ENCODE measurements at regions not wholly inside any gene's neighbourhood (a gene's known extent, or its start where the extent isn't known, plus 50 kb on each side); places are given as distances from the start of the nearest gene placed in this dataset.

DNA sequence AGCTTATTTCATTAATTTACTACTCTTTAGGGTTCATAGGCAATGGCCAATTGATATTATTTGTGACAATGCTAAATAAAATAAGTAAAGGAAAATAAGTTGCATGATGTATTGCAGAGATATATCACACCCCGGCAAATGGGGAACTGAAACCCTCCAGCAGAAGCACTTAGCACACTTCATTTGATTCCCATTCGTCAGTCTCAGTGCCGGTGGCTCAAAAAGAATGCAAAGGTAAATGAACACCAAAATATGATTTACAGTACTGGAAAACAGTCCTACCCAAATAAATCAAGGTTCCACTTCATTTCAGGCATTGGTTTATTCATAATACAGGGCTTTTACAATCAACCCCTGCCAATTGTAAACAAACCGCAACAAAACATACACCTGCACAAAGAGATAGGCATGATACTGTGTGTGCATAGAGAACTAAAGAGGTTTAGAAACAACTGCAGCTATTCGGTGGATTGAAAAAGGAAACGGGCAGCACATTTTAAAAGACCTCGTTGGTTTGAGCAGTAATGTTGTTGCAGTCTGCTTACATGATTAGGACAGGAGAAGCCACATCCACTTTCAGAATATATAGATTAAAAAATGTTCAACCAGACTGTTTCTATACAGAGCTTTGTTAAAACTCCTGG, 1019.2 kb downstream of the TTLL7 start:
- TF ChIP-seq, protein P1, sequence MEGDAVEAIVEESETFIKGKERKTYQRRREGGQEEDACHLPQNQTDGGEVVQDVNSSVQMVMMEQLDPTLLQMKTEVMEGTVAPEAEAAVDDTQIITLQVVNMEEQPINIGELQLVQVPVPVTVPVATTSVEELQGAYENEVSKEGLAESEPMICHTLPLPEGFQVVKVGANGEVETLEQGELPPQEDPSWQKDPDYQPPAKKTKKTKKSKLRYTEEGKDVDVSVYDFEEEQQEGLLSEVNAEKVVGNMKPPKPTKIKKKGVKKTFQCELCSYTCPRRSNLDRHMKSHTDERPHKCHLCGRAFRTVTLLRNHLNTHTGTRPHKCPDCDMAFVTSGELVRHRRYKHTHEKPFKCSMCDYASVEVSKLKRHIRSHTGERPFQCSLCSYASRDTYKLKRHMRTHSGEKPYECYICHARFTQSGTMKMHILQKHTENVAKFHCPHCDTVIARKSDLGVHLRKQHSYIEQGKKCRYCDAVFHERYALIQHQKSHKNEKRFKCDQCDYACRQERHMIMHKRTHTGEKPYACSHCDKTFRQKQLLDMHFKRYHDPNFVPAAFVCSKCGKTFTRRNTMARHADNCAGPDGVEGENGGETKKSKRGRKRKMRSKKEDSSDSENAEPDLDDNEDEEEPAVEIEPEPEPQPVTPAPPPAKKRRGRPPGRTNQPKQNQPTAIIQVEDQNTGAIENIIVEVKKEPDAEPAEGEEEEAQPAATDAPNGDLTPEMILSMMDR (IDR thresholded peaks at IDR 0.05; ENCODE audit: low read depth, low read length, poor library complexity, severe bottlenecking) = no peak
- no peak for TF ChIP-seq EZH2phosphoT487 (IDR thresholded peaks at IDR 0.05; ENCODE audit: borderline replicate concordance, low read length)
